GM21360 (cell line): ENCODE measurements at regions not wholly inside any gene's neighbourhood (a gene's known extent, or its start where the extent isn't known, plus 50 kb on each side); places are given as distances from the start of the nearest gene placed in this dataset.
"Not testable (repeated sequence)": the region's sequence is repeated elsewhere in the genome, so short reads cannot be mapped to it uniquely, and the experiment has no call there.

Source experiments
- ATAC-seq: cut with Tn5 transposase; IDR thresholded peaks from one replicate; pipeline ENCODE4 v1.9.1; 2021; ENCODE audit warnings: mild to moderate bottlenecking, moderate library complexity; ENCODE audit not compliant: unreplicated experiment

DNA sequence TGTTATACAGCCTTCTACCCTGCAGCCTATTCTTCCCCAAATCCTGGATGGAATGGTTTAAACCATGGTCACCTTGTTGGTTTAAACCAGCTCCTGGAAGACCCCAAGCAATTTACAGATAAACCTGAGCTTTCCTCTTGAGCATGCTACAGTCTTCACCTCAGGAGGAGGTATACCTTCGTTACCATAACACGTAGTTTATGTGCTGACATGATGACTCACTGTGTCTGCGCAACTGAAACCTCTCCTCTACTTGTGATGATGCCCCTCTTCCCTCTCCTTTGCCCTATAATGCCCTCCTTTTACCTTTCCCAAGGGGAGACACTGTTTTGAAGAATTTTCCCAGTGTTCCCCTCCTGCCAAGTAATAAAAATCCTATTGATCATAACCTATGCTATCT is 457.3 kb upstream of the RGS18 start:
- ATAC-seq: no peak

GRCh38 chr1:191702124-191702523 is 456.1 kb upstream of the RGS18 start:
- ATAC-seq: no peak

- no peak for ATAC-seq
Observed at GRCh38 chr1:191707288-191707687, 451.0 kb upstream of the RGS18 start.

DNA sequence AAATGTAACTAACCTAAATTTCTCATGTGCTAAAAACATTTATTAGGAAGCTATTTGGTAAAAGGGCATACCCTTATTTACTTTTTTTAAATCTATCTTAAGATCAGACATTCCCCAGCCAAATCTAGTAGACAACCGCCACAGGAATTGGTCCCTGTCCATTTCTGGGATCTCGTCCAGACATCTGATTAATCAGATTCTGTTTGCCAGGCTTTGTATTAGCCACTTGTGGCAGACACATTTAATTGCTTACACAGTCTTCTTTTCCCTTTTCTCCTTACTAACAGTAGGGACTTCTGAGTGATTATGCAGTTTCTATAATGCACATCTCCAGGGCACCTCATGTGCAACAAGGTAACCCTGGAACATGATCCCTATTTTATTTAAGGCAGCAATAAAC is 449.0 kb upstream of the RGS18 start:
- ATAC-seq: no peak

GRCh38 chr1:191711961-191712360 is 446.3 kb upstream of the RGS18 start:
- ATAC-seq: no peak

DNA sequence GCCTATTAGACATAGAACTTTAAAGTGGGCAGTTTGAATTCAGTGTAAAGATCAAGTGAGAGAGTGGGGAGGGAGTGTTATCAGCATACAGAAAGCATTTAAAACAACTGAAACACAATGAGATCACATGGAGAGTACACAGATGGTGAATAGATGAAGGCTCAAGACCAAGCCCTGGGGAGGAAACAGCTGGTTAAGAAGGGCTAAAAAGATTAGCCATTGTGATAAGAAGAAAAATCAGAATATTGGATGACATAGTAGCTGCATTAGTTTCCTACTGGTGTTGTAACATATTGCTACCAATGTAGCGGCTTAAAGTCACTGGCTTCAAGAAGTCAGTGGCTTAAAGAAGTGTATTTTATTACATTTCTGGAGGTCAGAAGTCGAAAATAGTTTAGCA is 443.4 kb upstream of the RGS18 start:
- no peak for ATAC-seq

DNA sequence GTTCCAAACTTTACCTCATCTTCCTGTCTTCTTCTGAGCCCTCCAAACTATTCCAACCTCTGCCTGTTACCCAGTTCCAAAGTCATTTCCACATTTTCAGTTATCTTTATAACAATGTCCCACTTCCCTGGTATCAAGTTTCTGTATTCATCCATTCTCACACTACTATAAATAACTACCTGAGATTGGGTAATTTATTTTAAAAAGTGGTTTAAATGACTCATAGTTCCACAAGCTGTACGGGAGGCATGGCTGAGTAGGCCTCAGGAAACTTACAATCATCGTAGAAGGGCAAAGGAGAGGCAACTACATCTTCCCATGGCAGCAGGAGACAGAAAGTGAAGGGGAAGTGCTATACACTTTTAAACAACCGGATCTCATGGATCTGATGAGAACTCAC is 428.5 kb upstream of the RGS18 start:
- no peak for ATAC-seq

- ATAC-seq: not testable (repeated sequence)
Observed at GRCh38 chr1:191731608-191732302, 426.5 kb upstream of the RGS18 start.

GRCh38 chr1:191734321-191734720 is 423.9 kb upstream of the RGS18 start:
- no peak for ATAC-seq

DNA sequence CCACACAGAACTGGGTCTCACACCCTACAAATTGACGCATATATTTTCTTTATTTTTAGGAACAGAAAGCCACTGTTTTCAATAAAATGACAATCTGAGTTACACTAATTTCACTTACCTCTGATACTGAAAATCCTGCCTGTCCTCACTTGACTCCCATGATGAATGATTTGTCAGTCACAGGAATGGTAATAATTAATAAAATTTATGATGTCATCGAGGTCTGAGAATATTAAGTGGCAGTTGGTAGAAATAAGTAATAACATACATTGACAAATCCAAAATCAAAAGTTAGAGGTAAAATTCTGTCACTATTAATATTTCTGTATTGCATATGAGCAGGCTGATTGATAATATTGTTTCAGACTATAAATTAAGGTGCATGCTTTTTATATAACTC is 418.7 kb upstream of the RGS18 start:
- no peak for ATAC-seq

DNA sequence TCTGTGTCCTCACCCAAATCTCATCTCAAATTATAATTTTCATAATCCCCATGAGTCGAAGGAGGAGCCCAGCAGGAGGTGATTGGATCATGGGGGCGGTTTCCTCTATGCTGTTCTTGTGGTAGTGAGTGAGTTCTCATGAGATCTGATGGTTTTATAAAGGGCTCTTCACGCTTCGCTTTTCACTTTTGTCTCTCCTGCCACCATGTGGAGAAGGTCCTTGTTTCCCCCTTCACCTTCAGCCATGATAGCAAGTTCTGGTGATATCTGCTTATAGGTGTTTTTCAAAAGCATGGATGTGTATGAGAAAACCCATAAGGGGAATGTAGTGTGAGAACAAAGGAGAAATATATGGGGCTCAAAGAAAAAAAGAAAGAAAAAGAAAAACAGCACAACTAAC is 405.9 kb upstream of the RGS18 start:
- ATAC-seq: no peak

- no peak for ATAC-seq
Observed at GRCh38 chr1:191760016-191760415, 398.2 kb upstream of the RGS18 start.

DNA sequence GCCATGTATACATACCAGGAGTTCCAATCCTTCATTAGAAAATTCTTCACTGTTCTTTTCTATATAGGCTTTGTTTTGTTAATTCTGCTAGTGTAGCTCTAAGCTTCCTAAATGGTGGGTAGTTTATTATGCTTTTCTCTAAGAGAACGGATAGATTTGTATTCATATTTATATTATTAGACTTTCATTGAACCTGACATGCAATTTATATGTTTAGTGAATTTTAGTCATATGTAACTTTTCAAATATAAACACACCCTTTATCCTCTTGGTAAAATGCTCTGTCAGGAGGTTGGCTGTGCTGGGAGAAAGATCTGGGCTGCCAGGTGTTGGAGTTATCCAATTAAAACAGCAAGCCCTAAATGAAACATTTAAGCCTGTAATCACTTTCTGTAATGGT is 369.7 kb upstream of the RGS18 start:
- no peak for ATAC-seq

GRCh38 chr1:191798178-191798577 is 360.1 kb upstream of the RGS18 start:
- ATAC-seq: no peak

GRCh38 chr1:191804311-191804710 is 354.0 kb upstream of the RGS18 start:
- ATAC-seq: no peak

- not testable (repeated sequence) for ATAC-seq
Observed at GRCh38 chr1:191813593-191813992, 344.7 kb upstream of the RGS18 start.

DNA sequence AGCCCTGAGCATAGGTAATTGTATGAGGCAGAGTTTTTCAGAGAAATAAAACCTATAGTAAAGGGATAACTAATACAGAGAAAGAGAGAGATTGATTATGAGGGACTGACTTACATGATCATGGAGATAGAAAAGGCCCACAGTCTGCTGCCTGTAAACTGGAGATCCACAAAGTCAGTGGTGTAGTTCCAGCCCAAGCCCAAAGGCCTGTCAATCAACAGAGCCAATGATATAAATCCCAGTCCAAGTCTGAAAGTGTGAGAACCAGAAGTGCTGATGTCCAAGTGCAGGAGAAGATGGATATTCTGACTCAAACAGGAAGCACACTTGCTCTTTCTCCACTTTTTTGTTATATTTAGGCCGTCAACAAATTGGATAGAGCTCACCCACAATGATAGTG is 340.1 kb upstream of the RGS18 start:
- no peak for ATAC-seq

DNA sequence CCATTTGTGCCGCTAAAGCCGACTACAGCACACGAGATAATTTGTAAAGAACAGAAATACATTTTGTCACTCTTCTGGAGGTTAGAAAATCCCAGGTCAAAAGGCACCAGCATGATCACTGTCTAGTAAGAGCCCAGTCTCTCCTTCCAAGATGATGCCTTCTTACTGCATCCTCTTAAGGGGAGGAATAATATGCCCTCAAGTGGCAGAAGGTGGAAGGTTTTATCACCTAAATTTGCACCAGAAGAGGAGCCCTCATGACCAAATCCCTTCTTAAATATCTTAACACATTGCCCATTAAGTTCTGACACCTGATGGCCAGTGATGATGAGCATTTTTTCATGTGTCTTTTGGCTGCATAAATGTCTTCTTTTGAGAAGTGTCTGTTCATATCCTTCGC is 326.7 kb upstream of the RGS18 start:
- ATAC-seq: peak; percentile 51

- no peak for ATAC-seq
Observed at GRCh38 chr1:191839891-191840290, 318.4 kb upstream of the RGS18 start.

GRCh38 chr1:191851799-191852595 is 306.3 kb upstream of the RGS18 start:
- ATAC-seq: no peak

- no peak for ATAC-seq
Observed at GRCh38 chr1:191852907-191853306, 305.4 kb upstream of the RGS18 start.

DNA sequence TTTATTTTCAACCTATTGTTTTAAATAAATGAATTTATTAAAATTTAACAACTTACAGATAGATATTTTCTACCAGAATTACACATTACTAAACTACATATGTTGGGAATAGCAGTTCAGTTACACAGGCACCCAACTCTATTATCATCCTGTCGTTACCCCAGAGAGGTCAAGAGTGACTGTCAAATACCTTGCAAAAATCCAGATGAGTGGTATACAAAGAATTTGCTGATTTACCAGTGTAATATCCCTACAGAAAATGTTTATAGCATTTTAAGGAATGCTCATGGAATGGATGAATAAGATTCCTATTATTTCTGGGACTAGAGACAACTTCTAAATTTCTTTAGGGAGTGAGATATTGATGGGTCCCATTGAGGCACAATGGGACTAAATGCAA is 300.7 kb upstream of the RGS18 start:
- no peak for ATAC-seq

- ATAC-seq: no peak
Observed at GRCh38 chr1:191865479-191865878, 292.8 kb upstream of the RGS18 start.
